HEK293T (cell line): ENCODE measurements at regions not wholly inside any gene's neighbourhood (a gene's known extent, or its start where the extent isn't known, plus 50 kb on each side); places are given as distances from the start of the nearest gene placed in this dataset.

Source experiments
- CTCF ChIA-PET: fragments of 350-600 bp; formaldehyde crosslinking; extraction: SDS; loops from one replicate; lab custom pipeline; 2021; ENCODE audit warnings: antibody characterized with exemption, inconsistent platforms; lab: Yijun Ruan, JAX
- POLR2A ChIA-PET: fragments of 350-600 bp; formaldehyde crosslinking; extraction: SDS; loops from one replicate; lab custom pipeline; 2020; ENCODE audit warnings: antibody characterized with exemption, inconsistent platforms; lab: Yijun Ruan, JAX
- DNase-seq: peaks from one replicate; pipeline ENCODE4 v3.0.0; 2012; ENCODE audit warnings: mixed read lengths; ENCODE audit errors: extremely low spot score
- ARNT ChIP-seq: fragments of 450-650 bp; IDR thresholded peaks from 2 replicates; pipeline ENCODE4 v1.6.1; 2017; ENCODE audit warnings: mild to moderate bottlenecking
- BHLHE40 ChIP-seq: fragments of 450-650 bp; IDR thresholded peaks from 2 replicates; pipeline ENCODE4 v1.6.1; 2016; ENCODE audit warnings: mild to moderate bottlenecking, moderate library complexity, borderline replicate concordance
- CTBP1 ChIP-seq: fragments of 450-650 bp; IDR thresholded peaks from 2 replicates; pipeline ENCODE4 v1.6.1; 2016; ENCODE audit warnings: borderline replicate concordance
- ELF4 ChIP-seq: fragments of 450-650 bp; IDR thresholded peaks from 2 replicates; pipeline ENCODE4 v1.6.1; 2017; ENCODE audit warnings: antibody characterized with exemption
- FOXA1 ChIP-seq: fragments of 450-650 bp; IDR thresholded peaks from 2 replicates; pipeline ENCODE4 v1.6.1; 2016; ENCODE audit warnings: mild to moderate bottlenecking
- FOXK2 ChIP-seq: fragments of 450-650 bp; IDR thresholded peaks from 2 replicates; pipeline ENCODE4 v1.6.1; 2016; ENCODE audit warnings: mild to moderate bottlenecking
- FOXM1 ChIP-seq: fragments of 450-650 bp; IDR thresholded peaks from 2 replicates; pipeline ENCODE4 v1.6.1; 2017; ENCODE audit warnings: mild to moderate bottlenecking, borderline replicate concordance
- HDGF ChIP-seq: fragments of 450-650 bp; IDR thresholded peaks from 2 replicates; pipeline ENCODE4 v1.6.1; 2017; ENCODE audit warnings: antibody characterized with exemption, borderline replicate concordance
- L3MBTL2 ChIP-seq: fragments of 450-650 bp; conservative IDR thresholded peaks from 2 replicates; pipeline ENCODE4 v1.6.1; 2016; ENCODE audit warnings: mild to moderate bottlenecking
- LEF1 ChIP-seq: fragments of 450-650 bp; IDR thresholded peaks from 2 replicates; pipeline ENCODE4 v1.6.1; 2017; ENCODE audit warnings: mild to moderate bottlenecking, borderline replicate concordance
- NFRKB ChIP-seq: fragments of 450-650 bp; IDR thresholded peaks from 2 replicates; pipeline ENCODE4 v1.6.1; 2016; ENCODE audit warnings: mild to moderate bottlenecking, moderate library complexity
- SP1 ChIP-seq: fragments of 450-650 bp; IDR thresholded peaks from 2 replicates; pipeline ENCODE4 v1.6.1; 2017
- SUZ12 ChIP-seq: fragments of 450-650 bp; IDR thresholded peaks from 2 replicates; pipeline ENCODE4 v1.6.1; 2016; ENCODE audit warnings: mild to moderate bottlenecking
- TARDBP ChIP-seq: fragments of 450-650 bp; IDR thresholded peaks from 2 replicates; pipeline ENCODE4 v1.6.1; 2016
- ZNF384 ChIP-seq: fragments of 450-650 bp; IDR thresholded peaks from 2 replicates; pipeline ENCODE4 v1.6.1; 2016
- TF ChIP-seq, protein P1 (sequence below): fragments of 450-650 bp; IDR thresholded peaks from 2 replicates; pipeline ENCODE4 v1.6.1; 2016

DNA sequence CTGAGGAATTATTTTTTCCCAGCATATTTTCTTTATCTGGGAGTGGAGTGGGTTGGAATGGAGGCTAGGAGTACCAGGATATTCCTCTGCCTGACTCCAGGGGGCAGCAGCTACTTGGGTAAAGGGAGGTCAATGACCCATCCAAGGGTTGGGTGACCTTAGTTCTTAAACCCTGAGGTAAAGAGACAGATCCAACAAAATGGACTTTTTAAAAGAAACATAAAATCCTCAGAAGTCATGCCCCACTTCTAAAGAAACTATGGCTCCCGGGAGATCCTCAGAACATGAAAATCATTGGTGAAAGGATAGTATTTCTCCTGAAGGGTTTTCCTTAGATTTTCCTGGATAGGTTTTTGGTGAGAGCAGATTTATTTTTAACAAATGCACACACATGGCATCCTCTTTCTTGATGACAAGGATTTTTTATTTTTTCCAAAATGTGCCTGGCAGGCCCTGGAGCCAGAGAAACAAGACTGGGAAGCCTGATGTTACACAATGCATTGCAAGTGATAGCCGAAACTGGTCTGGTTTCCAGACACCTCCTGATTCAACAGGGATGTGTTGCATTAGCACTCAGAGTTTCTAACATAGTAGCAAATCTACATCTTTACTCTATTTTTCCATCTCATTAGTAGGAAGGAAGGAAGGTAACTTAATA is 240.9 kb upstream of the BTBD3 start:
- ChIA-PET POLR2A (no interaction called here), CTCF (interaction anchor here (0.6 to 1.0 kb wide), 2 partner anchors 38 to 369 kb away, joined by 3 read pairs; no protein-coding TSS in a partner anchor)
- DNase-seq, result peak; percentile 66
- no peak for TF ChIP-seq L3MBTL2
- TF ChIP-seq, protein P1, sequence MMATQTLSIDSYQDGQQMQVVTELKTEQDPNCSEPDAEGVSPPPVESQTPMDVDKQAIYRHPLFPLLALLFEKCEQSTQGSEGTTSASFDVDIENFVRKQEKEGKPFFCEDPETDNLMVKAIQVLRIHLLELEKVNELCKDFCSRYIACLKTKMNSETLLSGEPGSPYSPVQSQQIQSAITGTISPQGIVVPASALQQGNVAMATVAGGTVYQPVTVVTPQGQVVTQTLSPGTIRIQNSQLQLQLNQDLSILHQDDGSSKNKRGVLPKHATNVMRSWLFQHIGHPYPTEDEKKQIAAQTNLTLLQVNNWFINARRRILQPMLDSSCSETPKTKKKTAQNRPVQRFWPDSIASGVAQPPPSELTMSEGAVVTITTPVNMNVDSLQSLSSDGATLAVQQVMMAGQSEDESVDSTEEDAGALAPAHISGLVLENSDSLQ, result no peak
- TF ChIP-seq FOXA1, result no peak

DNA sequence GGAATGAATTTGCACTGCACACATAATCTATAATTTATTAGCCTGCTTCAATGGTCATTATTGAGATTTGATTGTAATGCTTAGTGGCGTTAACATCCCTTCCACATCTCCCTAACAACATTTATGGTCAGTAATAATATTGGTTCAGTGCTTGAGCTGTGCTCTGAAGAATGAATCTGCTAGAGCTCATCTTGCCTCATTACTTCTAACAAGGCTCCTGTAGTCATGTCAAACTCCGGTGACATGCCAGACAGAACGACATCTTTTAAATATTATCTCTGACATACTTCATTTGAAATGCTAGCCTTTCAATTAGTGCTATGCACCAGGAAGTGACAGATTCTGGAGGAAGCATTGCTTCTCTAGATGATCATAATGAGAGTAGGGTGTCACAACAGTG is 240.3 kb upstream of the BTBD3 start:
- POLR2A ChIA-PET, result no interaction called here
- no peak for DNase-seq
- no peak for TF ChIP-seq FOXK2
- TF ChIP-seq L3MBTL2, result no peak
- TF ChIP-seq LEF1, result no peak
- TF ChIP-seq TARDBP, result no peak
- no peak for TF ChIP-seq CTBP1
- CTCF ChIA-PET, result no interaction called here

DNA sequence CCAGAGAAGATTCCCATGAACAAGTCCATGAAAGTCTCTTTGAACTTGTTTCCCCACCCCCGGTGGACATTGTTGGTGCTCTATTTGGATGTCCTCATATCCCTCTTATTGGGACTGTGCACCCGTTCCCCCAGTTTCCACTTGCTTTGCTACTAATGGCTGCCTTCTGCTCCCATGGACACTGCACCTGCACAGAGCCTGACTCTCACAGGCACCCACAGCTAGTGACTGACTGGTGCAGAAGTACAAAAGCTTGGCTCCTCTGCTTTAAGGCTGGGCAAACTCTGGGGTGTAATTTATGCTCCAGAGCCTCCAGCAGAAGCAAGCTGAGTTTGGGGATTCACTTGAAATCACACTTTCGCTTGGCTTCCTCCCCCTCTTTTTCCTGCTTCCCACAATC is 239.9 kb upstream of the BTBD3 start:
- POLR2A ChIA-PET, result no interaction called here
- no peak for DNase-seq
- TF ChIP-seq SUZ12, result no peak
- CTCF ChIA-PET, result interaction anchor here (0.6 kb wide), 1 partner anchor 364 kb away, joined by 3 read pairs; no protein-coding TSS in a partner anchor

DNA sequence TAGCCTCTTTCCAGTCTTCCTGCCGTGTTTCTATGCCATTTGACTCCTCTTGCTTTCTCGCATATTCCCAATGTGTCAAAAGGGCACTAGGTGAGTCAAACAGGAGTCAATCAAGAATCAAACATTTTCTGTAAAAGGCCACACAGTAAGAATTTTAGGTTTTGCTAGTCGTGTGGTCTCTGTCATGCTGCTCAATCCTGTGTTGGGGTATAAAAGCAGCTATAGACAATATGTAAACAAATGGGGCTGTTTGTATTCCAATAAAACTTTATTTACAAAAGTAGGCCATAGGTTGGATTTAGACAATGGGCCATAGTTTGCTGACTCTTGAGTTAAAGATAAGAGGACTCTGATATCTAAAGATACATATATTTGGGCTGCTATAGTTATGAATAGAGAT is 235.4 kb upstream of the BTBD3 start:
- CTCF ChIA-PET, result interaction anchor here (0.6 kb wide), 1 partner anchor 14 kb away, joined by 5 read pairs; no protein-coding TSS in a partner anchor
- TF ChIP-seq BHLHE40 (no peak), ELF4 (no peak), HDGF (no peak), ZNF384 (no peak)
- TF ChIP-seq, protein P1, result no peak
- no peak for DNase-seq
- POLR2A ChIA-PET, result no interaction called here

DNA sequence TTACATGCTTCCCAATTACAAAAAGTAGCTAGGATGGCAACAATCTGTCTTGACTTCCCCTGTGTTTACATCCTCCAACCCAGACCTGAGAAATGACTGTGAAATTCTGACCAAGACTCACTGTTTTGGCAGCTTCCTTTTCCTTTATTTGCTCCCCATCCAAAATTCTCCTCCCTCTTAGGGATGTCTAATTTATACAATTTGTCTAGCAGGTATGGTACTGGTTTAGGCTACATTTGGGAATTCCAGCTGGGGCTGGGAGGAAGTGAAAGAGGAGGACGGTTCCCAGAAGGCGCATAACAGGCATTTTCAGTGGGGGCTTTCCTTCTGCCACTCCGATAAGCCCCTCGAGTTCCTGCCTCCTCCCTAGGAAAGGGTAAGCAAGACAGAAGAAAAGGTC is 231.5 kb upstream of the BTBD3 start:
- no peak for TF ChIP-seq ARNT
- TF ChIP-seq TARDBP, result no peak
- no peak for TF ChIP-seq NFRKB
- ChIA-PET POLR2A (no interaction called here), CTCF (no interaction called here)
- DNase-seq, result no peak

DNA sequence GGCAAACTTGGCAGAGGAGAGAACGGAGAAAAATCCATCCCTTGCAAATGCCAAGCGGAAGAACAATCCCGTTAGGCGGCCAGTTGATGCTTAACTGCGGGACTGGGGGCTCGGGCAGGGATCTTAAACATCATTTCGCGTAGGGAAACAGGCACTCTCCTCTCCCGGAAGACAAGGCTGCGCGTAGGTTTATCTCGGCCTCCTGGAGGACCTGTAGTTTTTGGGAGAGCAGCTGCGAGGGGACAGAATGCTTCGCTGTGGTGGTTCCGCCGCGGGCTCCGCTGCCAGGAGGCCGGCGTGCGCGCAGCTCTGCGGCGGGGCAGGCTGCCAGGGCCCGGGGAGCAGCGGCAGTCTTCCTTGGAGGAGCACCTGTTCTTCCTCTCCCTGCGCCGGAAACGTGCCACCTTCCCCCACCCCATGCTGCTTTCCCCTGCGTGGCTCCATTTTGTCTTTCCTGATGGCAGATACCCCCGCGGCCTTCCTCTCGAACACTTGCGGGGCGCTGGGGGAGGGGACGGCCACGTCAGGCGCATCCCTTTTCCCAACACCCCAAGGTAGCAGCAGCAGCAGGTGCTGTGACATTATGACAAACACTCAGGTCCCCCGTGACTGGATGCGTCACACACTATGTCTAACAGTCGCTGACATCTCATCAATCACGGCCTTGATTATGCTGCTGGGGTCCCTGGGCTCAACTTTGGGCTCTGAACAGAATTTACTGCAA is 230.7 kb upstream of the BTBD3 start:
- CTCF ChIA-PET, result no interaction called here
- POLR2A ChIA-PET, result no interaction called here
- no peak for TF ChIP-seq ZNF384
- no peak for TF ChIP-seq CTBP1
- no peak for TF ChIP-seq TARDBP
- TF ChIP-seq NFRKB, result no peak
- TF ChIP-seq FOXM1, result no peak
- no peak for TF ChIP-seq ELF4
- TF ChIP-seq BHLHE40, result no peak
- TF ChIP-seq L3MBTL2, result no peak
- no peak for TF ChIP-seq ARNT
- no peak for TF ChIP-seq LEF1
- no peak for TF ChIP-seq HDGF
- no peak for TF ChIP-seq SUZ12
- TF ChIP-seq, protein P1, result no peak
- TF ChIP-seq FOXA1, result no peak
- TF ChIP-seq SP1, result no peak
- no peak for DNase-seq

DNA sequence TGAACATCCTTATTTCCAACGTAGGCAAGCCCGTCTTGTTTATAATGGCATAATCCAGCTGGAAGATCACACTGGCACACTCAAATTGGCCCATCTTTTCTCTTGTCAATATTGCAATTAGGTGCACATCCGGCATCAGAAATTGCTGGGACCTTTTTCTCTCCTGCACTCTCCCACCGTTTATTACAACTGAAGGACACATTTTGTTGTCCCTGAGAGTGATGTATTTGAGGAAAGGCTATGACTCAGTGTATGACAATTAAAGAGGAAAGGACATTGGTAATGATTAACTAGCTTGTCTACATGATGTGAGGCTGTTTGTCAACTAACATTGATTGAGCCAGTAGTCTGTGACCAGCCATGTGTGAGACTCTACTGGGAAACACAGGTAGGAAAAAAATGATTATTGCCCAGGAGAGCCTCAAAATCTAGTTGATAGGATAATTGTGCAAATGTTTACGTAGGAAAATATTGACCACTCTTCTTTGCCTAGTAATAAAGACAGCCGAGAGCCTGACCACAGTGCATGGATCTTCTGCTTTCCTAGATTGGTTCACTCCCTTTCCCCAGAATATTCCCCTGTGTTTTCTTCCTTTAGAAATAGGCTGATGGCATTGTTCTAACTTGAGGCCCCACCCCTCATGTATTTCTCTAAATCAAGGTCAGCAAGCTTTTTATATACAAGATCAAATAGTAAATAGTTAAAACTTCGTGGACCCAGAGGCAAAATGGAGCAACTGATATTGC is 230.0 kb upstream of the BTBD3 start:
- no peak for DNase-seq
- TF ChIP-seq TARDBP (no peak), SUZ12 (no peak), L3MBTL2 (no peak), HDGF (no peak), ZNF384 (no peak), SP1 (no peak), CTBP1 (no peak), NFRKB (no peak), LEF1 (no peak), ELF4 (no peak), FOXM1 (no peak)
- ChIA-PET CTCF (no interaction called here), POLR2A (no interaction called here)
